Kidney epithelial cell (primary cell): ENCODE measurements at regions not wholly inside any gene's neighbourhood (a gene's known extent, or its start where the extent isn't known, plus 50 kb on each side); places are given as distances from the start of the nearest gene placed in this dataset.

Experiments
- DNase-seq: peaks from one replicate; pipeline ENCODE4 v3.0.0-alpha.2; 2010; ENCODE audit warnings: low read depth
- H3K27me3 ChIP-seq: 2 replicates; pipeline ENCODE4 v1.6.0; 2011; ENCODE audit warnings: low read length; ENCODE audit not compliant: control insufficient read depth, insufficient read depth
- H3K36me3 ChIP-seq: 2 replicates; pipeline ENCODE4 v1.5.1; 2011; ENCODE audit warnings: low read length; ENCODE audit not compliant: control insufficient read depth, insufficient read depth
- H3K4me3 ChIP-seq: 2 replicates; pipeline ENCODE4 v1.5.1; 2011; ENCODE audit warnings: low read depth, mild to moderate bottlenecking, control low read depth, low read length
- TF ChIP-seq, protein P1 (sequence below): IDR thresholded peaks from 2 replicates; pipeline ENCODE4 v1.5.1; 2011; ENCODE audit warnings: mild to moderate bottlenecking, moderate library complexity, low read length, control low read depth, inconsistent platforms; ENCODE audit not compliant: insufficient read depth, poor library complexity, severe bottlenecking

DNA sequence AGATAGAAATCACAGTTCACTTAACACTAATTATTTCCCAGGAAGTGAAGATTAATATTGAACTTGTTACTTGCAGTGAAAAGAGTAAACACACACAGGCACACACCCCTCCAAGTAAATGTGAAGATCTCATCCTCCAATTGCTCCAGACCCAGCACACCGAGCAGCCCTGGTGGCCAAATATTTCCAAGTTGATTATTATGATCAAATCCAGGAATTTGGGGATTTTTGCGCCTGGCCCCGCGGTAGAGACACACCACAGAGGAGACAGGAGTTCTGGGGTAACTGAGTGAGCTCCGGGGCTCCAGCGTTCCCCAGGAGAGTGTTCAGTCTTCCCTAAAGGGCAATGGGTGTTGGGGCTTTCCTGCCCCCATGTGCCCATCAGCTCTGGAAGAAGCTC lies 431.5 kb downstream of the BCL11B start:
- H3K4me3 ChIP-seq: no peak overlapping the region
- H3K27me3 ChIP-seq: no peaks in the 10 kb centered on the region
- no peak for DNase-seq
- TF ChIP-seq, protein P1, sequence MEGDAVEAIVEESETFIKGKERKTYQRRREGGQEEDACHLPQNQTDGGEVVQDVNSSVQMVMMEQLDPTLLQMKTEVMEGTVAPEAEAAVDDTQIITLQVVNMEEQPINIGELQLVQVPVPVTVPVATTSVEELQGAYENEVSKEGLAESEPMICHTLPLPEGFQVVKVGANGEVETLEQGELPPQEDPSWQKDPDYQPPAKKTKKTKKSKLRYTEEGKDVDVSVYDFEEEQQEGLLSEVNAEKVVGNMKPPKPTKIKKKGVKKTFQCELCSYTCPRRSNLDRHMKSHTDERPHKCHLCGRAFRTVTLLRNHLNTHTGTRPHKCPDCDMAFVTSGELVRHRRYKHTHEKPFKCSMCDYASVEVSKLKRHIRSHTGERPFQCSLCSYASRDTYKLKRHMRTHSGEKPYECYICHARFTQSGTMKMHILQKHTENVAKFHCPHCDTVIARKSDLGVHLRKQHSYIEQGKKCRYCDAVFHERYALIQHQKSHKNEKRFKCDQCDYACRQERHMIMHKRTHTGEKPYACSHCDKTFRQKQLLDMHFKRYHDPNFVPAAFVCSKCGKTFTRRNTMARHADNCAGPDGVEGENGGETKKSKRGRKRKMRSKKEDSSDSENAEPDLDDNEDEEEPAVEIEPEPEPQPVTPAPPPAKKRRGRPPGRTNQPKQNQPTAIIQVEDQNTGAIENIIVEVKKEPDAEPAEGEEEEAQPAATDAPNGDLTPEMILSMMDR: no peak
- H3K36me3 ChIP-seq: no peaks in the 10 kb centered on the region

DNA sequence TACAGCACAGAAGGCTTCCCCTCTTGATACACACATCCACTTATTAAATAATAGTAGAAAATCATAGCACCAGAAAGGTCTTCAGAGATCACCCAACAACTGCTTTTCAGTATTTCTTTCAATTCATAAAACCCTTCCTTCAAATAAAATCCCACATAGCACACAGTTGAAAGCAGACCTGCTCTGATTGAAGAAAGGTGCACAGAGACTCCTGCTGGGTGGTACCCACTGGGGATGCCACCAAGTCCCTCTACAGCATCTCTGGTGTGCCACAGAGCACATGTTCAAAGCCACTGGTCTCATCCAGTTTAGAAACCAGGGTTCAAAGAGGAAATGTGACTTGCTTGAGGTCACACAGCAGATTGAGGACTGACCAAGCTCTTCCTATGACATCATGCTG lies 427.5 kb downstream of the BCL11B start:
- Histone ChIP-seq H3K4me3 (no peak overlapping the region), H3K27me3 (no peaks in the 10 kb centered on the region), H3K36me3 (no peaks in the 10 kb centered on the region)
- TF ChIP-seq, protein P1: no peak
- DNase-seq: no peak

DNA sequence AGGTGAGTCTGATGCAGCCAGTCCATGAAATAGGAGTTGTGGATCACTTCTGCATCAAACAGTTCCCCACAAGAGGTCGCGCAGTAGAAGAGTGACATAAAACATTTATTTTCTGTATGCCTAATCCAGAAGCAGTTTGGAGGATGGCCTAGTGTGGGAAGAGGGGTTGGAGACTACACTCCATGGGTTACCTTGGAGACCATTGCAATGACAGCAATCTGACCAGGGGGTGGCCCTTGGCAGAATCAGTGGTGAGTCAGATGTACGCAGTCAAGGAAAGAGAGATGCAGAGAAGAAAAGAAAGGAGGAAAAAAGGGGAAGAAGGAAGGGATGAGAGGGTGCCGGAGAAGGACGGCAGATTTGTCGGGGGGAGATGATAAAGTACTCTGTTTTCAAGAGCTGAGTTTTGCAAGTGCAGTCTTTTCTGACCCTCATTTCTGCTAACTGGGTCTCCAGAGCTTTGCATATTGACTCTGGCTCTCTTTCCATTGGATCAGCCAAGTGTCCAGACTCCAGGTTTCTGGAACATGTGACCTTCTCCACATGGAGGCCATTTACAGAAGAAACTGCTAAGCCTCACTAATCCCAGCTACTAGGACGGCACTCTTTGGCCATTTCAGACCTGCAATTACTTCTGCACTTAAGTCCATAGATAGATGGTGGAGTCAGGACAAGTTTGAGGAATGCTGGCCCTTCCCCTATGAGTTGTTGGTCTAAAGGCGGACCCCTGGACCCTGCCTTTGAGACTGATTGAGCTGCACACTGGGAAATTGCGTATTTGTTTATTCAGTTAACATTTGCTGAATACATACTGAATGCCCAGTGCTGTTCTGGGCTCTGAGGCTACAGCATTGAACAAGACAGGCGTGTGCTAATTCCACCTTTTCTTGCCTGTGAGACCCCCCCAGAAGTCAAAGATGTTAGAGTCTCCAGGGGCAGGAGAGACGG lies 424.2 kb downstream of the BCL11B start:
- Histone ChIP-seq H3K4me3 (no peak overlapping the region), H3K27me3 (no peaks in the 10 kb centered on the region), H3K36me3 (no peaks in the 10 kb centered on the region)
- TF ChIP-seq, protein P1: no peak
- no peak for DNase-seq

DNA sequence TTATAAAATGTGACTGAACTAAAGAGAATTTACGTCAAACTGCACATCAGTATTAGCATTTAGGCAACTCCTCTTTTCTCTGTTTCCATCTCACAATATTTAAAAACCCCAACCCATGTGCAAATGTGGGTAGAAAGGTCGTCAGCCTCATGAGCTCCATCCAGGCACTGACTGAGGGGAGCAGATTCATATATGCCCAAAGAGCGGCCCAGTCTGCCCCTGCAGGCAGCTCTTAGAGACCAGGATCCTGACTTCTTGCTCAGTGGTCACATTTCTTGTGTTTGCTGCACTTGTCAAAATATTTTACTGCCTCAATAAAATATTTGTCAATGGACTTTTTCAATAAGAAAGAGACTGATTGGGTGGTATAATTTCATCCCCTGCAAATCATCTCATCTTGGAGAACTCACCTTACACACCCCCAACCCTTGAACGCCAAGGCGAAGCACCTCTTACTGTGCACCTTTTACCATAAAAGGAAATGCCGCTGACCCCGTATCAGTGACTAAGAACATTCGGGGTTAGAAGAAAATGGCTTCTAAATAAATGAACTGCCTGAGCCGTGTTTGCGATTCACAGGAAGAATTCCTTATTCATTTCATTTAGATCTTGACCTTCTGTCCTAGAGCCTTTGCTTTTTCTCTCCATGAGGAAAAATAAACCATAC lies 418.8 kb downstream of the BCL11B start:
- no peaks in the 10 kb centered on the region for H3K27me3 ChIP-seq
- TF ChIP-seq, protein P1: no peak
- no peaks in the 10 kb centered on the region for H3K36me3 ChIP-seq
- H3K4me3 ChIP-seq: no peak overlapping the region
- no peak for DNase-seq

DNA sequence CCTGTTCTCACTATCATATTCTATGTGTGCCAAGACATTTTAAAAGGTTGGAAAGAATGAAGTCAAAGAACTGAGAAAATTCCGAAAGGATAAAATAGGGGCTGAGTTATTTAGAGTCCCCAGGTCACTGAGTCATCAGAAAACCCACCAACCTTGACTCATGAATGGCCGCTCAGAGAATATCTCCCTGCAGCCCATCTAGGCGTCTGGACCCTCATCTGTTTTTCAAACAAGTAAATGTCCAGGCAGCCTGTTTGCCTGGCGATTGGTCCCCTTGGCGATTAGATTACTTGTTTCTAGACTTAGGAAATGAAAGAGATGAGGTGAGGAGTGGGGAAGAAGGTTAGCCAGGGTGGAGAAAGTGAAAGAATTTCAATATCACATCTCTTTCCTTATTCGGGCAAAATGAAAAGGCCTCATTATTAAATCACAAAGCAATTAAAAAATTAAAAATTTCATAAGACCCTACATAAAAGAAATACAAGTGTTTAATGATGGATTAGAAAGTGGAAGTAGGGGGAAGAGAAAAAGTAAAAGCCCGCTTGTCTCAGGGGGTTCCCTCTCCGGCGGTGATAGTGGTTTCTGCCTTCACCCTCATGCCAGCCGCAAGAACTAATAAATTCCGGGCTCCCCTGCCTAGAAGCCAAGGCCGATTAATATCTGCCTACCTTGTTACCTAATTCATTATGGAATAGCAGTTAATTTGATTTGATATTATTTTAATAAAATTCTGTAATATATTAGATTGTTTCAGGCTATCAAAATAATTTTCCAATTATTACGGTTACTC lies 415.9 kb downstream of the BCL11B start:
- Histone ChIP-seq H3K27me3 (no peaks in the 10 kb centered on the region), H3K4me3 (no peak overlapping the region), H3K36me3 (no peaks in the 10 kb centered on the region)
- no peak for DNase-seq
- TF ChIP-seq, protein P1: no peak
